EH (cell line): ENCODE measurements at regions not wholly inside any gene's neighbourhood (a gene's known extent, or its start where the extent isn't known, plus 50 kb on each side); places are given as distances from the start of the nearest gene placed in this dataset.

Experiments used
- DNase-seq: peaks from one replicate; pipeline ENCODE4 v3.0.0-alpha.2; 2015; ENCODE audit warnings: low read depth

GRCh38 chr2:15701991-15702390, 110.3 kb downstream of the DDX1 start:
- DNase-seq, result no peak

GRCh38 chr2:15702452-15702851, 110.8 kb downstream of the DDX1 start:
- DNase-seq, result no peak

- no peak for DNase-seq
Measured at GRCh38 chr2:15703365-15703869, 111.7 kb downstream of the DDX1 start.

DNA sequence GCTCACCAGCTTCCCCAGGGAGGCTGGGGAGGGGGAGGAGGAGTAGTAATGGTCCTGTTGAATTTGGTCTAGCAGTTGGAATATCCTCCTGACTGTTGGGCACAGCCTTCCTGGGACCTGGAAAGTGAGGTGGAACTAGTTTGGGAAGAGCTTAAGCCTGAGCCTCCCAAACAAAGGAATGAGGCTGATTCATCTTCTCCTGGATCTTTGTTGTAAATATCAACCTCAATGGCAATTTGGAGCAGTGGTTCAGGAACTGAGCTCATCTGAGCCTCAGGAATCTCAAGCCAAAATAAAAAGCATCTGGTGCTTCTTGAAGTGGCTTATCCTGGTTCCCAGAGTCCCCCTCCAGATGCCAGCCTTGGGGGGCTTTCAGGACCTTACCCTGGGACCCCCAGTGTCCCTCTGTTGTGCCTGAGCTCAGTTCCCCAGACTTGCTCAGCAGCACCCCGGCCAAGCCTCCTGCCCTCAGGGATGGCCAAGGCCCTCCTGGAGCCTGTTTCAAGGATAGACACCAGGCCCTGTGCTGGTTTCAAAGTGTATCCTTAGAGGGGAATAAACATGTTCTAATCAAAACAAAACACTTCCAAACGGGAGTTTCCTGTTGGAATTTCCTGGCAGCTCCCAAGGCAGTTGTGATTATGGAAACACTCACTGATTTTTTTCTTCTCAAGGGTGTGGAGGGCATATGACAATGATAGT, 112.6 kb downstream of the DDX1 start:
- no peak for DNase-seq

GRCh38 chr2:15704788-15705115, 113.1 kb downstream of the DDX1 start:
- DNase-seq, result no peak

- DNase-seq, result no peak
Measured at GRCh38 chr2:15705310-15705709, 113.6 kb downstream of the DDX1 start.

DNA sequence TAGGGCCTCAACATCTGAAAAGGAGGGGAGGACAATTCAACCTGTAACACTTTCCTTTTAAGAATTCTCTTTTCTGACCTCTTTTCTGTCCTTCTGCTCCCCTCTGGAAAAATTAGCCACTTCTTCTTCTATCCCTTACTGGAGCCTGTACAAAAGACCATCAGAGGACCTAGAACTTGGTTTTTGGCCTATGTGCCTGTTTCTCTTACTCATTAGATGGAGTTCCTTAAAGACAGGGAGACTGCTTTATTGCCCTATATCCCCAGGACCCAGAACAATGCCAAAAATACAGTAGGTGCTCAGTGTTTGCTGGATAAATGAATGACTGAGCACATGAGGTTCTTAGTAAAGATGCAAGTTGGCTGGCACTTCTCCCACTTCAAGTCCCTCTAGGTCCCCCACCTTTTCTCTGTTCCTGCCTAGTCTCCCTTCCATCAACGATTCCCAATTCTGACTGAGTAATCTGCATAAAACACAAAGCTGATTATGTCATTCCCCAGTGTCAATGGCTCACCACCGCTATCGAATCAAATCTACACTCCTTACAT, 114.2 kb downstream of the DDX1 start:
- no peak for DNase-seq

GRCh38 chr2:15706424-15706823, 114.8 kb downstream of the DDX1 start:
- no peak for DNase-seq

GRCh38 chr2:15706986-15707632, 115.4 kb downstream of the DDX1 start:
- no peak for DNase-seq

DNA sequence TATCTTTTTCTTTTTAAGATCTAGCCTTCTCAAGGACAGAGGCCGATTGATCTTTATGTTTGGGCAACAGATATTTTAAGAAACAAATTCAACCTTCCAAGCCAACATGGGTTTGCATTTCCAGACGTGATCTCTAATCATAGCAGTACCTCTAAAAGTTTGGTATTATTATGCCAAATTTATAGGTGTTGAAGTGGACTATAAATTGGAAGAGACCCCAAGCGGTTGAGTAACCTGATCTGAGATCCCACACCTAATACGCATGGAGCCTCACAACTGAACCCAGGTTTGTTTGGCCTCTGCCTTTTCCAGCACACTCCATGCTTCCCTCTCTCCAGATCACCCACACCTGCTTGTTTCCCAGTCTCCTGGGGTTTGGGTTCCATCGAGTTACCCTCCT, 116.5 kb downstream of the DDX1 start:
- no peak for DNase-seq

GRCh38 chr2:15708865-15709820, 117.5 kb downstream of the DDX1 start:
- DNase-seq, result no peak

GRCh38 chr2:15711126-15711860, 119.6 kb downstream of the DDX1 start:
- no peak for DNase-seq

DNA sequence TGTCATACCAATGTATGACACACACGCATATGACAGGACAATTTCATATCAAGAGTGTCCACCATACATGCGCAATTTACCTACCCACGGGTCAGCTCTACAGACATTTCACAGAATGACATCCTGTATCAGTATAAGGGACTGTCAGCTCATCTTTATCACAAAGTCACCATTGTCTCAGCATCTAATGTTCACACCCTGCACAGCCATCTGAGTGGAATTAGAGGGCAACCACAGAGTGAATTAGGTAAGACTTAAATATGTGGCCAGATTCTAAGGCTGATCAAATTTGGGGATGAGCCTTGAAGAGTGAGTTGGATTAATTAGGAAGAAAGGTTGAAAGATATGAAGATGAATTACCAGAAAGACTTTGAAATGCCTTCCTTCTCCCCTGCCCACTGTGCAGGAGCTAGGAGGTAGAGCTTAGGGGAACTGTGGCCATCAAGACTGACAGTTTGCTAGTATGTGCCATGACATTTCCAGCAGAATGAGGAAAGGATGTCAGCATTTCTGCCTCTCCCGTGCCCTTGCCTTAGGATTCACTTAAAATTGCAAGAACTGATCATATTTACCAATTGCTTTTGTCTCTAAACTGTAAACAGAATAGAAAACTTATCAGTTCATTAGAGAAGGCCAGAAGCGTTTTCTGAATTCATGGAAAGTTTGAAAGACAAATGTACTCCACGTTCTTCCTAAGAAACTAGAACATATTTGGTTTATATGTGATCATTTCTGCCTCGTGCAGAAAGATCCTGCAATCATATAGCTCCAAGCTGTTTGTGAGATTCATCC, 121.1 kb downstream of the DDX1 start:
- no peak for DNase-seq

GRCh38 chr2:15713475-15713874, 121.8 kb downstream of the DDX1 start:
- DNase-seq, result no peak

DNA sequence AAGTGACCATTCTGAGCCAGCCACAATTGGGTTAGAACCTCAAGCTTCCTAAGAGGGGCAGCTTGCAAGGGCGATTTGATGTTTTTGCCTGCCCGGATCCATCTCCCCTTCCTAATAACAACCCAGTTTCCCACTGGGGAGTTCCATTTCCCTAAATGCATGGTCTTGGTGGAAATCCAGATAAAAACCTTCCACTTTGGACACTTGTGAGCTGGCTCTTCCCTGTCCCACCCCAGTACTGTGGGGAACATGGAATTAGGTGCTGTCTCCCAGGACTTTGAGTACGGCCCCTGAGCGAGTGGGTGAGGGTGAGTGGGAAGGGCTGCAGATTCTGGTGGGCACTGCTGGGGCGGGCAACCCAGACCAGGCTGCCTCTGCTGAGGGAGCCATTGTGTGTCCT, 122.3 kb downstream of the DDX1 start:
- no peak for DNase-seq

GRCh38 chr2:15714609-15715008, 122.9 kb downstream of the DDX1 start:
- DNase-seq, result no peak

DNA sequence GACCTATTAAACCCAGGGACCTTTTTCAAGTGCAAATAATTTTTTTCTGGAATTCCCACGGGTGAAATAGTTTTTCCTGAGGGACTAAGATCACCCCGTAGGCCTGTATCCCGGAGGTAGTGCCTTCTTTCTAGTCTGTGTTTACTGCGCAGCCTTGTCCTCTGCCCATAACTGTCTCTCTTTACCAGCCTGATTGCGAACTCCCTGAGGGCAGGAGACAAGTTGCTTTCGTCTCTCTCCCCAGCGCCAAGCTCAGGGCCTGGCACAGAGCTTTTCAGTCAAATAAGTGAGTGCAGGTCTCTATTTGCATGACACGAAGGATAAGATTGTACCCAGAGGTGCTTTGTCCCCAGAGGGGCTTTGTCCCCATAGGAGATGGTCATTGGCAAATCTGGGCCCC, 123.9 kb downstream of the DDX1 start:
- DNase-seq, result no peak

- DNase-seq, result no peak
Measured at GRCh38 chr2:15718103-15718943, 126.7 kb downstream of the DDX1 start.

DNA sequence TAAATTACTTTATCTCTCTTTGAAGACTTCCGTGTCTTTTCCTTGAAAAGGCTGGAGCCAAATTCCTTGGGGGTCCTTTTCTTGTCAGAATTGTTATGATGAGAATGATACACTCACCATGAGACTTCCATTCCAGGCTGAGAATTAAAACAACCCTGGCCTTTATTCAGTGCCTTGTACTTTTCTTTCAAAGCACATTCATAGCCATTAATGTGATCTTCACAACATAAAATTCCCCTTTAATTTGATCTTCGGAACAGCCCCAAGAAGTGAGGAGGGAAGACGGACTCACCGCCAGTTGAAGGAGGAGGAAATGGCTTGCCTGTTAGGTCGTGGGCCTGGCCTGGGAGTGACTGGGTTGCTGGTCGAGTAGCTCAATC, 127.3 kb downstream of the DDX1 start:
- DNase-seq, result no peak
